PC-9 (cell line): ENCODE measurements at regions not wholly inside any gene's neighbourhood (a gene's known extent, or its start where the extent isn't known, plus 50 kb on each side); places are given as distances from the start of the nearest gene placed in this dataset.

ENCODE experiments used
- BruUV-seq: library from RNA; stranded (reverse); fragments of 400-500 nt; replicated peaks from 2 replicates; lab custom pipeline; 2021; lab: Mats Ljungman, UMichigan
- CTCF ChIA-PET: fragments of 300-600 bp; sonication (Branson Sonifier 250); formaldehyde crosslinking; loops from one replicate; lab custom pipeline; 2022; ENCODE audit warnings: antibody characterized with exemption; lab: Charles Lee
- POLR2A ChIA-PET: fragments of 300-600 bp; sonication (Branson Sonifier 250); formaldehyde crosslinking; loops from one replicate; lab custom pipeline; 2022; ENCODE audit warnings: antibody characterized with exemption; ENCODE audit not compliant: unreplicated experiment; lab: Charles Lee
- DNase-seq, 2 experiments: peaks; one replicate each; pipeline versions ENCODE4 v3.0.0 to v3.0.0-alpha.2; 2015 to 2022; ENCODE audit warnings: mixed read lengths in 1 of 2
- H2AFZ ChIP-seq: fragments of 200-600 bp; sonication (generic); 2 replicates; pipeline ENCODE4 v1.8.1; 2017; ENCODE audit warnings: antibody characterized with exemption
- H3F3A ChIP-seq: fragments of 200-600 bp; sonication (generic); 2 replicates; pipeline ENCODE4 v1.8.1; 2017; ENCODE audit warnings: antibody characterized with exemption, mild to moderate bottlenecking, low read depth; ENCODE audit not compliant: insufficient read depth
- H3K27ac ChIP-seq: fragments of 200-600 bp; sonication (generic); 2 replicates; pipeline ENCODE4 v1.6.1; 2016; ENCODE audit warnings: mixed run types
- H3K27me3 ChIP-seq: fragments of 200-600 bp; sonication (generic); 2 replicates; pipeline ENCODE4 v1.6.1; 2016; ENCODE audit warnings: low read depth, mixed run types; ENCODE audit not compliant: insufficient read depth
- H3K36me3 ChIP-seq: fragments of 200-600 bp; sonication (generic); 2 replicates; pipeline ENCODE4 v1.6.1; 2016; ENCODE audit warnings: low read depth, mixed run types
- H3K4me1 ChIP-seq: fragments of 200-600 bp; sonication (generic); replicated peaks from 2 replicates; pipeline ENCODE4 v1.6.1; 2016; ENCODE audit warnings: mixed run types; ENCODE audit not compliant: insufficient read depth
- H3K4me2 ChIP-seq: fragments of 200-600 bp; sonication (generic); 2 replicates; pipeline ENCODE4 v1.6.1; 2017; ENCODE audit warnings: mixed run types
- H3K4me3 ChIP-seq: fragments of 200-600 bp; sonication (generic); 2 replicates; pipeline ENCODE4 v1.6.1; 2016; ENCODE audit warnings: mixed run types
- H3K79me2 ChIP-seq: fragments of 200-600 bp; sonication (generic); 2 replicates; pipeline ENCODE4 v1.6.1; 2017; ENCODE audit warnings: low read depth, mixed run types
- H3K9me2 ChIP-seq: fragments of 200-600 bp; sonication (generic); 2 replicates; pipeline ENCODE4 v1.8.1; 2017; ENCODE audit warnings: mild to moderate bottlenecking; ENCODE audit not compliant: insufficient read depth
- H3K9me3 ChIP-seq: fragments of 200-600 bp; sonication (generic); 2 replicates; pipeline ENCODE4 v1.8.1; 2016; ENCODE audit warnings: low read depth; ENCODE audit not compliant: insufficient read depth
- H4K20me1 ChIP-seq: fragments of 200-600 bp; sonication (generic); 2 replicates; pipeline ENCODE4 v1.8.1; 2017; ENCODE audit not compliant: insufficient read depth
- CTCF ChIP-seq: fragments of 200-600 bp; sonication (generic); conservative IDR thresholded peaks from 2 replicates; pipeline ENCODE4 v1.6.1; 2017; ENCODE audit warnings: mixed run types, antibody characterized with exemption, mild to moderate bottlenecking, moderate library complexity
- EZH2 ChIP-seq: fragments of 200-600 bp; sonication (generic); IDR thresholded peaks from 2 replicates; pipeline ENCODE4 v1.8.0; 2017; ENCODE audit warnings: antibody characterized with exemption, low read depth
- intact Hi-C: fragments of 100-400 bp; cut with micrococcal nuclease; formaldehyde crosslinking; loops from one replicate; pipeline ENCODE4 v1.10.0; 2022; ENCODE audit not compliant: unreplicated experiment

GRCh38 chr6:122014961-122015360 is 384.5 kb upstream of the HSF2 start:
- Histone ChIP-seq H3F3A (no peaks in the 10 kb centered on the region), H3K79me2 (no peaks in the 10 kb centered on the region), H3K4me3 (no peak overlapping the region), H4K20me1 (no peaks in the 10 kb centered on the region), H2AFZ (no peak overlapping the region), H3K9me3 (no peaks in the 10 kb centered on the region), H3K27ac (no peak overlapping the region), H3K27me3 (no peaks in the 10 kb centered on the region), H3K4me2 (no peak overlapping the region), H3K36me3 (no peaks in the 10 kb centered on the region), H3K9me2 (no peaks in the 10 kb centered on the region), H3K4me1 (no peaks in the 10 kb centered on the region)
- intact Hi-C loops, result no loop called here
- CTCF ChIA-PET, result no interaction called here
- no TSS peak for BruUV-seq
- no peak for DNase-seq
- no peak for TF ChIP-seq EZH2
- TF ChIP-seq CTCF, result no peak
- POLR2A ChIA-PET, result interaction anchor here (0.6 kb wide), 1 partner anchor 493 kb away, joined by 3 read pairs; no protein-coding TSS in a partner anchor

DNA sequence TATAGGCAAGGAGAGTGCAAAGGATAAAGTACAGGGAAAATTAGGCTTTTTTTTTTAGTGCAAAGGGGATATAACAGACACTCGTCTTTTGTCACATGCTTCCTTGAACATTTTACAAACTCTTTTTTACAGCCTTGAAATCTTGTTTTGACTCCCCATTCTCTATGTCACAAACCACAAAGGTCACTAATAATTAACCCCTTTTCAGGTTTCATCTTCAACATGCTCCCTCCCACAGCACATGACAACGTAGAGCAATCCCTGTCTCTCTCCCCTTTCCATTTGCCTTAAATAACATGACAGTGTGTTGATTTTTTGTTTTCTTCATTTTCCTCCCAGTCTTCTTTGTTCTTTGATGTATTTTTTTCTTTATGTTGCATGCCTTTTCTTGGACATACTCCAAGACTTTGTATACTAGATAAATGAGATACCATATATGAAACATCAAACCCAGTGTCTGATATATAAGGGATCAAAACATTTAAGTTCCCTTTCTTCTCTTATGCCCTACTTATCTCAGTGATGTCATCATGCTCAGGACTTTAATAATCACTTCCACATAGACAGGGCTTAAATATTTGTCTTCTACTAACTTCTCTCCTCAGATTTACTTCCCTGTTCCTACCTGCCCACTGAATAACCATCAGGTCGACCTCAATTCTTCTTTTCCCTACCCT is 378.7 kb upstream of the HSF2 start:
- Histone ChIP-seq H3F3A (no peaks in the 10 kb centered on the region), H3K36me3 (no peaks in the 10 kb centered on the region), H3K9me2 (no peaks in the 10 kb centered on the region), H2AFZ (no peak overlapping the region), H3K4me1 (no peaks in the 10 kb centered on the region), H3K27ac (no peak overlapping the region), H3K27me3 (no peaks in the 10 kb centered on the region), H3K4me3 (no peak overlapping the region), H4K20me1 (no peaks in the 10 kb centered on the region), H3K79me2 (no peaks in the 10 kb centered on the region), H3K4me2 (no peak overlapping the region), H3K9me3 (no peaks in the 10 kb centered on the region; the same call in 1 of the 2 replicates)
- BruUV-seq, result no TSS peak
- CTCF ChIA-PET, result no interaction called here
- TF ChIP-seq EZH2, result no peak
- intact Hi-C loops, result no loop called here
- POLR2A ChIA-PET, result no interaction called here
- no peak for DNase-seq

GRCh38 chr6:122025104-122025503 is 374.3 kb upstream of the HSF2 start:
- intact Hi-C loops, result loop anchor here (5.0 kb wide), 1 partner anchor 812 kb away; no protein-coding TSS in a partner anchor
- no TSS peak for BruUV-seq
- Histone ChIP-seq H3F3A (peaks cover 19% of the 10 kb centered on the region), H3K4me3 (no peak overlapping the region), H4K20me1 (no peaks in the 10 kb centered on the region), H3K79me2 (no peaks in the 10 kb centered on the region), H3K27me3 (no peaks in the 10 kb centered on the region), H3K9me3 (peaks cover 8% of the 10 kb centered on the region), H3K27ac (no peak overlapping the region), H3K36me3 (no peaks in the 10 kb centered on the region), H3K4me2 (no peak overlapping the region), H3K4me1 (peaks cover 23% of the 10 kb centered on the region), H2AFZ (no peak overlapping the region), H3K9me2 (no peaks in the 10 kb centered on the region)
- POLR2A ChIA-PET, result no interaction called here
- TF ChIP-seq EZH2 (no peak), CTCF (no peak)
- CTCF ChIA-PET, result no interaction called here
- DNase-seq, result no peak
